OCI-LY3 (cell line): ENCODE measurements at regions not wholly inside any gene's neighbourhood (a gene's known extent, or its start where the extent isn't known, plus 50 kb on each side); places are given as distances from the start of the nearest gene placed in this dataset.

ENCODE experiments used
- CTCF ChIP-seq: fragments of 200-600, 300-600 bp; sonication (generic); IDR thresholded peaks from 2 replicates; pipeline ENCODE4 v1.5.1; 2014; ENCODE audit warnings: antibody characterized with exemption, low read length, low read depth
- EZH2phosphoT487 ChIP-seq: fragments of 200-600 bp; shearing (Covaris generic); IDR thresholded peaks from 2 replicates; pipeline ENCODE4 v1.6.1; 2018; ENCODE audit warnings: antibody characterized with exemption, mixed run types, low read depth

- TF ChIP-seq CTCF (no peak), EZH2phosphoT487 (no peak)
Measured at GRCh38 chr5:74464512-74465209, 175.9 kb downstream of the ENC1 start.
